ENCODE measurements at regions not wholly inside any gene's neighbourhood (a gene's known extent, or its start where the extent isn't known, plus 50 kb on each side); places are given as distances from the start of the nearest gene placed in this dataset.

DNA sequence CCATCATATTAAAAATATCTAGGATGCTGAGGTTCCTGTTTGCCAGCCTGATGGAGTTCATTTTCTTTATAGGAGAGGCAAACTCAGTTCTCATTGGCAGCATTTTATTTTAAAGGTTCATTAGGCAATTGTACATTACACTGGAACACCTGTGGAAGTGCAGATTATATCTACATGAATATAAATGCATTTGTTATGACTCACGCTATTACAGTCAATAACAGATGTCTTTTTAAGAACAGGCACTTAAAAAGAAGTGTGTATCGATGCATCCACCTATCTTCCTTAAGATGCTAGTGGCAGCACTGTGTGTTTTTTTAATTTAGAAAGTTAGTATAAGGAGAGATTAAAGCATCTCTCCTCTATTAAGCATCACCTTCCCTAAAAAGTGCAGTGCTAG is 276.5 kb downstream of the PRDM2 start:
- no peak for DNase-seq

DNA sequence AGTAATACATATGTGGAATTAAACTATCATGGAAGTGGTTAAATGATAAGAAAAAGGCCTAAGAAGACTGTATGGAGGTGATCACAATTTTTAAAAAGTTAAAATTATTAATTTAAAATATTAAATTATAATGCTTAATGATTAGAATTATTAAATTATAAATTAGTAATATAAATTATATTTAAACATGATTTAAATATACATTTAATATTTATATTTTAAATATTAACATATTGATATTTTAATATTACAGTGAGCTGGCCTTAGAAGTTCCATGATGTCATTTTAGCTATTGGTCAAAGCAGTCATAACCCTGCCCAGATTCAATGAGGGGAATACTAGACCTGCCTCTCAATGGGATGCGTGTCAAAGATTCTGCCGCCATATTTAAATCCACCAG is 281.2 kb downstream of the PRDM2 start:
- DNase-seq, result no peak

DNA sequence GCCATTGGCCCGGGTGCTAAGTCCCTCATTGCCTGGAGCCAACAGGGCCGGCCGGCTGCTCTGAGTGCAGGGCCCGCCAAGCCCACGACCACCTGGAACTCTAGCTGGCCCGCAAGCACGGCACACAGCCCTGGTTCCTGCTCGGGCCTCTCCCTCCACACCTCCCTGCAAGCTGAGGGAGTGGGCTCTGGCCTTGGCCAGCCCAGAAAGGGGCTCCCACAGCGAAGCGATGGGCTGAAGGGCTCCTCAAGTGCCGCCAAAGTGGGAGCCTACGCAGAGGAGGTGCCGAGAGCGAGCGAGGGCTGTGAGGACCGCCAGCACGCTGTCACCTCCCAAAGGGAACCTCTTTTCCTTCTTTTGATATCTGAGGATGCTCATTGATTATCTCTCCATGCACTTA is 283.4 kb downstream of the PRDM2 start:
- no peak for DNase-seq

GRCh38 chr1:13990939-13991338 is 291.0 kb downstream of the PRDM2 start:
- DNase-seq, result no peak

DNA sequence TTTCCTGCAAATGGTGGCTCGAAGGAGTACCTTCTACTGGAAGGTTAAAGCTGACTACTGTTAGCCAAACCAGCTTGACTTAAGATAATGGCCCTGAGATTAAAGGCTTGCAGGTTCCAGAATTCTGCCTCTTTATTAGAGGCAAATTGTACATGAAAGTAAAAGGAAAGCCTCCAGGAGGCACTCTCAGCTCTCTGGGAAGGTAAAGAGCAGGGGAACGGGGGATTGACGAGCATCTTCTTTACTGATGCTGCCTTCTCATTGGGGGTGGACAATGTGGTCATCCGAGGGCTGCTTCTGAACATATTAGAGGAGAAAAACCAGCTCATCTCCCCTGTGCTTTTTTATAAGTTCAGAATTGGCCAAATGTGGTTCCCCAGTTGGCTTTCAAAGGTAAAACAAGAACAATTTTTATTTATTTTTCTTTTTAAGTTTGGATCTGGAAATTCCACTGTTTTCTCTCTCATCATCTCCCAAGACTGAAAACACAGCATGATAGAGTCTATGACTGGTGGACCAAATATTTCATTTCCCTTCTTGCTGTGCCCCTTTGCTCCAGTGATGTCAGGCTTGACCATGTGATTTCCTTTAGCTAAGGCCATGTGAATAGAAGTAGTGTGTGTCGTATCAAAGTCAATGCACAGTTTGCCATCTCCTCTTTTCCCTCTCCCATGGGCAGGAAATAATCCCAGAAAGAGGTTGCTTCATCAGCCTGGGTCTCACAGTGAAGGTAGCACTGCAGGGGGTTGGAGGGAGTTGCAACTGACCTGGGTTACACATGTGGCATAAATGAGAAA is 292.7 kb downstream of the PRDM2 start:
- no peak for DNase-seq

GRCh38 chr1:13994386-13994785 is 294.4 kb downstream of the PRDM2 start:
- no peak for DNase-seq

- no peak for DNase-seq
These were observed 296.3 kb downstream of the PRDM2 start for GRCh38 chr1:13996334-13996733.

GRCh38 chr1:14003552-14003951 is 303.6 kb downstream of the PRDM2 start:
- DNase-seq, result no peak

GRCh38 chr1:14009582-14009981 is 309.6 kb downstream of the PRDM2 start:
- DNase-seq, result no peak

DNA sequence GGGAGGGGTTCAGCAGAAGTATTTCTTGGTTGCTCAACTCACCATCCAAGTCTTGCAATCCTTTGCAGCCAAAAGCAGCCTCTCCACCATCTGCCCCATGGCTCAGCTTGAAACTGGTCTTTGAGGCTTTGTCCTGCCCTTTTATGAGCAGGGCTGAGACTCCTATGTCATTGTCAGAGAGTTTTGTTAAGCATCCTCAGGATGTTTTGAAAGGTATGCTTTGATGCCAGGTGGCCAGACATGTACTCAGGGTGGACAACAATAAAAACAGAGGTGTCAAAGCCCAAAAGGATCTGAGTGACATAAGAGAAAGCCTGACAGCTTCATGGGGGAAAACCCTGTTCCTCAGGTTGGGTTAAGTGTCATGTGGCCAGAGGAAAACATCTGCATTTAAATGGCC is 310.5 kb downstream of the PRDM2 start:
- DNase-seq, result no peak

- no peak for DNase-seq
These were observed 311.1 kb downstream of the PRDM2 start for GRCh38 chr1:14011132-14011531.

DNA sequence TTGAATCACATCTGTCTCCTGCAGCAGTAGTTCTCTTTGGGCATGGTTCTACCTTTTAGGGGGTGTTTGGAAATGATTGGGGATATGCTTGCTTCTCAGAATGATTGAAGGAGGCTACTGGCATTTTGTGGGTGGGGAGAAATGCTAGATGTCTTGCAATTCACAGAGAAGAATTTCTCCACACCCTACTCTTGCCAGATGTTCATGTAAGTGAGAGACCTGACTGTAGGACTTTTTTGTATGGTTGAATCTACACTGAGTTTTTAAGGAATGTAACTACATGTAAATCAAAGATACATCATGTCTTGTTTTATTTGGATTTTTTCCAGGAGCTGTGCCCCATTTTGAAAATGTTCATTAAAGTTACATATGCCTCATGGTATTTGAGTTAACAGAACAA is 311.9 kb downstream of the PRDM2 start:
- no peak for DNase-seq

- DNase-seq, result no peak
These were observed 314.9 kb downstream of the PRDM2 start for GRCh38 chr1:14014929-14015328.

GRCh38 chr1:14015917-14016316 is 315.9 kb downstream of the PRDM2 start:
- DNase-seq, result no peak

DNA sequence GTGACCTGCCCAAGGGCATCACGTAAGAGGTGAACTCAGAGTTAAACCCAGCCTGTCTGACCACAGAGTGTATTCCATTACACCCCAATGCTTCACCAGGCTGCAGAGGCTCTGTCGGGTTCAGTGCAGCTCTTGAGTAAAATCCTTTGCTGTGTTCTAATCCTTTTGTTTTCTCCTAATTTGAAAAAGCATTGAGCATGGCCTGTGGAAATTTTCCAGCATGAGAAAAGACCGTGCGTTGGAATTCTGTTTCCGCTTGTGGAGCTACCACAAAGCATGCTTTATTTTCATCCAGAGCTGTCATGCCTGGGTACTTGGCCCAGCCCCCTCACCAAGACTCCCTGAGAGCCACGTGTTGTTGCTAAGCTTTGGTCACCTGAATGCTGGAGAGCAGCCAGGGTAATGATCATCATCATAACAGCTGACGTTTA is 317.6 kb downstream of the PRDM2 start:
- DNase-seq, result no peak

DNA sequence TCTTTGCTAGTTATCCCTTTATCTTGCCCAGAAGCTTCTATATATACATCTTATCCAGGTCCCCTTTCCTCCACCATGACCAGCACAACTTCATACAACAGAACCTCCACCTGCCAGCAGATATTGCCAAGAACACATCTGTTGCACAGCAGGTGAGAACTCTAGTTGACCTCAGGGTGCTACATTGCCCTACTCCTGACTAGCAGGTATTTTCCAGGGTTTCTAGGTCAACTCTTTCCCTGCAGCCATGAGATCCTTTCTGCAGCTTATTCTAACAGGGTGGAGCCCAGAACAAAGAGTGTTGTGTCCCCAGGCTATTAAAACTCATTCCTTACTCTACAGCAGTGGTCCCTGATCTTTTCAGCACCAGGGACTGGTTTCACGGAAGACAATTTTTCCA is 319.5 kb downstream of the PRDM2 start:
- no peak for DNase-seq

- no peak for DNase-seq
These were observed 320.0 kb downstream of the PRDM2 start for GRCh38 chr1:14020006-14020405.

GRCh38 chr1:14027099-14027498 is 327.1 kb downstream of the PRDM2 start:
- DNase-seq, result no peak

DNA sequence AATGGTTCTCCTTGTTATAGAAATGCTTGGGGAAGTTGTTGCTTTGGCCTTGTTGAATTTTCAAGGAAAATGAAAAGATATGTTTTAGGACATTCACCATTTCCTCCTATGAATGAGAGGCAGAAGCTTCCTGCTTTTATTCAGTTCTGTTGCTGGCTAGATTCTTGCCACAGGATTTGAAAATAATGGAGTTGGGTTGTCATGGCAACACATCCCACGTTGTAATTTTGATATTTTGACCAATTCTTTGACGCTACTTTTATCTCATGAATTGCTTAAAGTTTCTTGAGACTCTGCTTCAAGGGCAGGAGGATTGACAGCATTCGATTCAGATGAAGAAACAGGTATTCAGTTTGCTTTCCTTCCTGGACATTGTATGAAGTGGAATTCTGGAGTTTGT is 331.5 kb downstream of the PRDM2 start:
- no peak for DNase-seq

DNA sequence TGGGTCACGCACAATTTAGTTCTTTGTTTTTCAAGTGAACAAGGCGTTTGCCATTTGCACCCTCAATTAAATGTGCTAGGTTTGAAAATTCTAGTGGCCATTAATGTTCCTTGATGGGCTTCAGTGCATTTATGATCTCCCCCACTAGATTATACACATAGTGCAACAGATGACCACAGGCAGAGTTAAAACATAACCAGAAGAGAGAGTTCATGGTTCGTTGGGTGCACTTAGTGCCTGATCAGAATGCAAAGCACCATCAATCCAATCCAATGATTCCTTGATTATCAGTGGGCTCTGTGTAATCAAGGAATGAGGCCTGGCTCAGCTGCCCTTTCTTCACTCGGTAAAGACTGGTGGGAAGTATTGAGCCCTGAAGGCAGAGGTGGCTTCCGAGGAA is 334.5 kb downstream of the PRDM2 start:
- no peak for DNase-seq

- no peak for DNase-seq
These were observed 337.3 kb downstream of the PRDM2 start for GRCh38 chr1:14037101-14037847.

- DNase-seq, result no peak
These were observed 339.8 kb downstream of the PRDM2 start for GRCh38 chr1:14039582-14040430.

- no peak for DNase-seq
These were observed 350.0 kb downstream of the PRDM2 start for GRCh38 chr1:14049965-14050364.

Data from activated T-cell treated with anti-CD3 and anti-CD28 coated beads for 4 hours (primary cell).